HG03575 (cell line): ENCODE measurements at regions not wholly inside any gene's neighbourhood (a gene's known extent, or its start where the extent isn't known, plus 50 kb on each side); places are given as distances from the start of the nearest gene placed in this dataset.

Source experiments
- ATAC-seq: cut with Tn5 transposase; IDR thresholded peaks from one replicate; pipeline ENCODE4 v1.9.1; 2021; ENCODE audit not compliant: unreplicated experiment, insufficient number of reproducible peaks, low FRiP score; ENCODE audit errors: extremely low read depth

DNA sequence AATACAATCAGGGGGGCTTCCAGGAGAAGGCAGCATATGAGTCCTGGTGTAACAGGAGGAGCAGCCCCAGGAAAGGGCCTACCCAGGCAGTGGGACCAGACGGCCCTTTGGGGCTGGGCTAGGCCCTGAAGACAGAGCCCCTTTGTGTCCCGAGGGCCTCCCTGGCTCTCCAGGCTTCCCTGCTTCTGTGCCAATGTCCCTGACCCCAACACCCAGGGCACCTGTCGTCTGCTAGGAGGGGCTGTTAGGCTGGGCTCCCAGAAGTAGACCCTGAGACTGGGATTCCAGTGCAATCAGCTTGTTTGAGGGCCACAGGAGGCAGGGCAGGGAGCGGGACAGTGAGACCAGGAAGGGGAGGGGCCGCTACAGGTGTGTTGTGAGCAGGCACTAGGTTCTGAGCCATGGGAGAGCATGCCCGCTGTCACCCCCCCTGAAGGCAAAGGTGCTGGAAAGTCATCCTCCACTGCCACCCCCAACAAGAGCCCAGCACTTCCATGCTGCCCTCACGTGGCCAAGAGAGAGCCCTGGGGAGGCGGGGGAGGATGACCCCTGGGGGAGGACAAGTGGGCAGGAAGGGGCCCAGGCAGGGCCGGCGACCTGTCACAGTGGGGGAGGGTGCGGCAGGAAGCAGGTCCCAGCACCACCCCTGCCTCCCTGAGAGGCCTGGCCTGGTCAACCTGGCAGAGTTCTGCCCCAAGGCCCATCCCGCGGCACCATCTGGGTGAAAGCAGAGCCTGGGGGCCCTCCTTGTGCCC, 64.8 kb downstream of the ADRA2C start:
- ATAC-seq = no peak

DNA sequence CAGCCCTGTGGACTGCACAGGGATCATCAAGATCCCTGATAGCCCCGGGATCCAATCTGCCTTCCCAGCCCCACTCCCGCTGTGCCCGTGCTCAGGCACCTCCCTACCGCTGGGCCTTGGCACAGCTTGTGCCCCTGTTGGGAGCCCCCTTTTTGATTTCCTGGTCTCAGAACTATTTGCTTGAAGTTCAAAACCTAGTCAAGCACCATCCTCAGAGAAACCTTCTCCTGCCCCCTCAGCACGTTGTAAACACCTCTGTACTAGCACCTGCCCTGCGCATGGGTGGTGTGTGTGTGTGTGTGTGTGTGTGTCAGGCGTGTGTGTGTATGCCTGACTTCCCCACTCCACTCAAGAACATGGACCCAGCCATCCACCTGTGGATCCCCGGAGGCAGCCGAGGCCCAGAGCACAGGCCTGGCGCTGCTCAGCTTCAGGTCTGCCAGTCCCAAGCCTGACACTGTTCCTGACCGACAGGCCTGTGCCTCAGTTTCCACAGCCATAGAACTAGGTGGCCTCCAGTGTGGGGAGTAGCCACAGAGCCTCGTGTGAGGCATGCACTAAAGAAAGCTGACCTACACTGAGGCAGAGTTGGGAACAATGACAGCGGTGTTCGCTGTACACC, 65.5 kb downstream of the ADRA2C start:
- ATAC-seq = no peak

DNA sequence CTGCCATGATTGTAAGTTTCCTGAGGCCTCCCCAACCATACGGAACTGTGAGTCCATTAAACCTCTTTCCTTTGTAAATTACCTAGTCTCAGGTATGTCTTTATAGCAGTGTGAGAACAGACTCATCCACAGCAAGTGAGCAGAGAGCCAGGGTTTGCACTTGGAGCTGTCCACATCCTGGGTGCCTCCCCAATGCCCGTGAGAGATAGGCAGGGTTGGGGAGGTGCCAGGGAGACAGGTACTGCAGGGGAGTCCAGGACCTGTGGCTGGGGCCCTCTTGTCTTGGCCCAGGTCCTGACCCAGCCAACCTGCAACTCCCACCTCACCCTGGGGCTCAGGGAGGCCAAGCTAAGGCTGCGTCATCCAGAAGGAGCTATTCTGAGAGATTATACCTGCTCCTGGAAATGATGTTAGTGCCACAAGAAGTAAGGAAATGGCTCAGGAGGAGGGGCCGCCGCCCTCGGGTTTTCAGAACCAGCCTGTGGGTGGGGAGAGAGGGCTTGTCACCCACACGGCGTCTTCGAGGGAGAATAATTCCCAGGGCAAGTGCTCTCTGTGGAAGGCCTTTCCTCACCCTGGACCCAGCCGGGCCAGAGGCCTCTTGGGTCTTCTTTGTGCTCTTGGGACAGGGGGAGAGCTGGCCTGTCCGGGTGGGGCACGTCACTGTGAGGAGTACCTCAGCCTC, 66.5 kb downstream of the ADRA2C start:
- ATAC-seq = no peak

DNA sequence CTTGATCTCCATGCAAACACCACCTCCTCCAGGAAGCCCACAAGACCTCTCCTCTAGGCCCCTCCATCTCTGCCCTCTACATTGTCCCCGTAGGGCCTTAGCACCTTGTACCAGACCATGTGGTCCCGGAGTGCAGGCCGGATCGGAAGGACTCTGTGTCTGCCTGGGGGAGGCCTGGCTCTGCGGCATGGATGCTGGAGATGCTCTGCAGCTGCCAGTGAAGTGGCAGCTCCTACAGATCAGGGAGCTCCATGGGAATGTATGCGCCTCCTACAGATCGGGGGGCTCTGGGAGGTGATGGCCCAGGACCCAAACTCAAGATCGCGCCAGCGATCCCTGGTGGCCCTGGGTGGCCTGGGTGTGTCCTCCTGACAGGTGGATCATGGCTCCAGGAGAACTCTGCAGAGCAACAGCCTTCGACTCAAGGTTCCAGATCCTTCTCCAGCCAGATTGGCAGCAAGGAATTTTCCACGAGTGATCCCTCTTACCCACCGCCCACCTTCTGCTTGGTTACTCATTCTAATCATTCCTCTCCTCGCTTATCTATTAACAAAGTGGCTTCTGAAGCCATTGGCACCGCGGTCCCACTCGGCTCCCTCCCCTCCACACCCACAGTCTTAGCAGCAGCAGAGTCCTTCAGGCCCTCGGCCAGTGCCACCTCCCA, 67.3 kb downstream of the ADRA2C start:
- ATAC-seq = no peak

DNA sequence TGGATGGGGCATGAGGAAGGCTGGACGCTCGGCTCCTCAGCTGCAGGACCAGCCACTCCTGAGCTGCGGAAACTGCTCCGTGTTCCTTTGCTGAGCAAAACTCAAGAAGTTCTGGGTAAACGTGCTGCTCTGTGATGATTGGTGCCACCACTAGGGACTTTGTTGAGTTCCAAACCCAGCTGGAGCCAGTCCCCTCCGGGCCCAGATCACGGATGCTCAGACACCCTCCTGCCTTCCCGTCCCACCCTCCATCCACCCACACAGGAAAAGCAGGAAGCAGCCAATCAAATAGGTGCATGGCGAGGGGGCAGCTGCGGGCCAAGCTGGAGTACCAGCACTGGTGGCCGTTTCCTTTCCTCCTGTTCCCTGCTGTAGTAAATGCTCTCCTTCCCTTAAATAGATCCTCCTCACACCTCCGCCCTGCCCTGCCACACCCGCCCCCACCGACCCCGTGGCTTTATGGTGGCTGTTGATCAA, 68.0 kb downstream of the ADRA2C start:
- no peak for ATAC-seq

DNA sequence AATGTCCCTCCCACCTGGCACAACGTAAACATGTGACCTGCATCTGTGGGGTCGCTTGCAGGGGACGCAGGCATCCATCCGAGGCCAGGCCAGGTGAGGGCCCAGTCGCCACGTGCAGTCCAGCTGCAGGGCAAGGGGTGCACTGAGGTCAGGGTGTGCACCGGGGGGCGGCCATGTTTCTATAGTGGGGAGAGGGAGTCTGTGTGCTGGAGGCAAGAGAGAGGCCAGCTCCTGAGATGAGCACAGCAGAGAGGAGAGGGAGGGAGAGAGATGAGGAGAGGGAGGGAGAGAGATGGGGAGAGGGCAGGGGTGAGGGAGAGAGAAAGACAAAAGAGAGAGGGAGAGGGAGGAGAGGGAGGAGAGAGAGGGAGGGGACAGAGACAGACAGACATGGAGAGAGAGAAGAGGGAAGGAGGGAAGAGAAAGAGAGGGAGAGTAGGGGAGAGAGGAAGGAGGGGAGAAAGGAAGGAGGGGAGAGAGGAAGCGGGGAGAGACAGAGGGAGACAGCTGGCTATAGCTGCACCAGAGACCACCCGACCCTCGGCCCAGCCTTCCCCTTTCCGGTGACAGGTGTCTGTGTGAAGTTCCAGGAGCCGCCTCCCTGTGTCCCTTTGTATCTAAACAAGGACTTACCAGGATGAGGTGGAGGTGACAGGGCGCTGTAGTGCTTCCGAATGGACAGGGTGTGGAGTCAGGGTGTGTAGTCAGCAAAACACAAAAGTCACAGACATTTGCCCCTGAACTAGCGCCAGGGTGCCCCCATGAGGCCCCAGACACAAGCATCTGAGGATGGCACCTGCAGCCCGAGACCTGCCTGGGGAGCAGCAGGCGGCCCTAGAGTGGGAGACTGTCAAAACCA, 68.7 kb downstream of the ADRA2C start:
- ATAC-seq = no peak

DNA sequence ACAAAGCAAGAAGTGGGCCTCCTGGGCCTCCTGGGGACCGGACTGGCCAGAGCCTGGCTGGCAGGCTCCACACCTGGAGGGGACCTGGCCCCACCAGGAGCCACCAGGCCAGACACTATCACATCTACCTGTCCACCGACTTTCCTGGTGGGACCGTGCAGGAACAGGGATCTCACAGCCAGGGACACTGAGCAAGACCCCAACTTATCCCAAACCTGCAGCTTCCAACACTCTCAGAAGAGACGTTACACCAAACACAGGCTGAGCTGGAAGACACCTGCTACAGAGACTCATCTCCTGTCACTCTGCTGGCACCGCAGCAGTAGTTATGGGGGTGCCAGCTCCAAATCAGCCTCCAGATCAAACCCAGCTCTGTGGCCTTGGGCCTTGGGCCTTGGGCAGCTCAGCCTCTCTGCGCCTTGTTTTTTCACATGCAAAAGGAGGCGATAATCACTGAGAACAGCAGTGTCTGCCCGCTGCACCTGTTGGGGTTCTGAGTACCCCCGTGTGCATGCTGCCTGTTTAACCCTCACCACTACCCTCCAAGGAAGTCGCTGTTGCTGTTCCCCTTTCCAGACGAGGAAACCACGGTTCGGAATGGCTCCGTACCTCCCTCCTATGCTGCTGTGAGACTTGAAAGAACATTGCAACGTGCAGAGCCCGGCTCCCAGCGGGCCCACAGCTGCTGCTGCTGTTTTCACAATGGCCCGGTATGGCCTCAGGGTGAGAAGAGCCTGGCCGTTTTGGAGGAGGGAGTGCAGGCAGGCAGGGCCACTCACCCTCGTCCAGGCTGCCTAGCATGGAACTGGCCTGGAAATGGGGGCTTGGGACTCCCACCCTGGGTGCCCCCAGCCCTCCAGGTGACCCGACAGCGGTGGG, 69.6 kb downstream of the ADRA2C start:
- ATAC-seq = no peak

DNA sequence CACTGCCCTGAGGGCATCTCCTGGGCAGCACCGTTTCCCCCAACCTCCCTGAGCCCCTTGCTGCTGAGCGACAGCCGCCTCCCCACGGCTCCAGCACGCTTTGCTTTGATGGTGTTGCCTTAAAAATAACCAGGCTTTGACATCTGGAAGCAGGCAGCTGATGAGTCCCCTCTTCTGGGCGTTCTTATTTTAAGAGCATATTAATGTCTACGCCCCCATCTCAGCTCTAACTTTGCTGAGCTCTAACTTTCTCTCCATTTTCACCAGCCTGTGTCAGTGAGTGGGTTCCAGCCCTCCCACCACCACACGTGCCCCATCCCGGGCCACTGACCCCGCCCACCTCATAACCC, 70.2 kb downstream of the ADRA2C start:
- no peak for ATAC-seq

DNA sequence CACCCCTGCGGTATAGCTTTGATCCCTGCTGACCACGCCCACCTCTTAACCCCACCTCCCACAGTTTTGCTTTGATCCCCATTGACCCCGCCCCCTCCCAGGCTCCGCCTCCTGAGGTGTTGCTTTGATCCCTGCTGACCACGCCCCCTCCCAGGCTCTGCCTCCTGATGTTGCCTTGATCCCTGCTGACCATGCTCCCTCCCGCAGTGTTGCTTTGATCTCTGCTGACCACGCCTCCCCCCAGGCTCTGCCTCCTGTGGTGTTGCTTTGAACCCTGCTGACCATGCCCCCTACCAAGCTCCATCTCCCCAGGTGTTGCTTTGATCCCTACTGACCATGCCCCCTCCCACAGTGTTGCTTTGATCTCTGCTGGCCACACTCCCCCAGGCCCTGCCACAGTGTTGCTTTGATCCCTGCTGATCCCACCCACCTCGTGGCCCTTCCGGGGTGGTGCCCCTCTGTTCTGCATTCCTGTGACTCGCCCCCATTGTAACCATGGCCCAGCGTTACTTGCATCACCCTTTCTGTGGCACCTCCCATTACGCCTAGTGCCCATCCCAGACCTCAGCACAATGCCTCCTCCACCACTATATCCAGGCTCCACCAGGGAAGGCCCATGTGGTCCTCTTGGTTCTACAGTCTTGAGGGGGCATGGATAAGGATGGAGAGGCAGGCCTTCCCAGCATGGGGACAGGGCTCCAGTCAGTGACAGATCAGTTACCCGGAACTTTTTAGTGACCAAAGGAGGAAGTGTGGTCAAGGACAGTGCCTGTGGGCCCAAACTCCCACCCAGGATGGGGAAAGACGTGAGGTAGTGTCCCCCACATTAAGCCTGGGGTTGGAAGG, 70.8 kb downstream of the ADRA2C start:
- no peak for ATAC-seq

DNA sequence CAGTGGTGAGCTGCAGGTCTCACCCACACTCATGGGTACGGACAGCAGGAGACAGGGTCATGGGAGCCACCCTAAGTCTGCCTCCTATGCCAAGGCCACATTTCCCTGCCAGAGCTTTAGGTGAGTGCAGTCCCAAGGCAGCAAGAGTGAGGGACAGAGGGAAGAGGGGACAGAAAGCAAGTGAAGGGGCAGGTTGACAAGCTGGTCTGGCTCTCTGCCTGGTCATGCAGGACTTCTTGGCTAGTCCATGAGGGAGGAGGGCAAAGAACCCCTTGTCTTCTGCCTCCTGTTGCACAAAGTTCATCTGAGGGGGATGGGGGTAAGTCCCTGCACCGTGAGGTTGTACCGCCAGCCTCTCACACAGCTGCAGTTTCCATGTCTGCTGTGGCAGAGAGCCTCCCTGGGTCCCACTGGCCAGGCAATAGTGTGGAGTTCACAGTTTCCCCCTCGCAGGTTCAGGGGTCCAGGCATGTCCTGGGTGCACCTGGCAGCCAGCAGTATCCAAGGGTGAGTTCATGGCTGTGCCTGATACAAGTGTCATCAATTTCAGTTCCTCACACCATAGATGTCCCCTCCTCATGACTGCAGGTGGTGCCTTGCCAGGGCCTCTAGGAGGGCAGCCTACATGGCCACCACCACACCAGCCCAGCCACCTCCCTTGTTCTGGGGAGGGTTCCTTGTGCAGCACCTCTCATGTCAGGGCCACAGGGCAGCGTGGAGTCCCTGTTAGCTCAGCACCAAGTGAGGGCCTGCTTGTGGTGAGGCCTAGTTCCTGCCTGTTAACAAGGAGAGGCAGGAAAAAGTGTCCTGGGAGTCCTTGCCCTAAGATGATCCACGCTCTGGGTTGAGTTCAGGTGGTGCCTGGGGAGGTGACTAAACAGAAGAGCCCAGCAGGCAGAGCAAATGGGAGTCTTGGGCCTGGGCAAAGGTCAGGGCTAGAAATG, 72.5 kb downstream of the ADRA2C start:
- no peak for ATAC-seq

DNA sequence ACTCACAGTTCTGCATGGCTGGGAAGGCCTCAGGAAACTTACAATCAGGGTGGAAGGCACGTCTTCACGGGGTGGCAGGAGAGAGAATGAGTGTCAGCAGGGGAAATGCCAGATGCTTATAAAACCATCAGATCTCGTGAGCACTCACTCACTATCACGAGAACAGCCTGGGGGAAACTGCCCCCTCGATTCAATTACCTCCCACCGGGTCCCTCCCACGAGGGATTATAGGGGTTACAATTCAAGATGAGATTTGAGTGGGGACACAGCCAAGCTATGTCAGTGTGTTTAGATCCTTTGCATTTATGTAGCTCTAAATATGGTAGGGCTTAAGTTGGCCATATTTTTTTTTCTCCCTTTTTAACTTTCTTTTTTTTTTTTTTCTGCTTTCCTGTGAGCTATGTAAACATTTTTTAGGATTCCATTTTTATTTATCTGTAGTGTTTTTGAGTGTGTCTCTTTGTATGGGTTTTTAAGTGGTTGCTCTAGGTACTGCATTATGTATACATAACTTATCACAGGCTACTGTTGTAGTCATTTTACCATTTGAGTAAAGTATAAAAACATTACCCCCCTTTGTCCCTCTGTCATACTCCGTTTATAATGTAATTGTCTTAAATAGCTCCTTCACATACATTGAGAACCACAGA, 79.0 kb downstream of the ADRA2C start:
- ATAC-seq = no peak

DNA sequence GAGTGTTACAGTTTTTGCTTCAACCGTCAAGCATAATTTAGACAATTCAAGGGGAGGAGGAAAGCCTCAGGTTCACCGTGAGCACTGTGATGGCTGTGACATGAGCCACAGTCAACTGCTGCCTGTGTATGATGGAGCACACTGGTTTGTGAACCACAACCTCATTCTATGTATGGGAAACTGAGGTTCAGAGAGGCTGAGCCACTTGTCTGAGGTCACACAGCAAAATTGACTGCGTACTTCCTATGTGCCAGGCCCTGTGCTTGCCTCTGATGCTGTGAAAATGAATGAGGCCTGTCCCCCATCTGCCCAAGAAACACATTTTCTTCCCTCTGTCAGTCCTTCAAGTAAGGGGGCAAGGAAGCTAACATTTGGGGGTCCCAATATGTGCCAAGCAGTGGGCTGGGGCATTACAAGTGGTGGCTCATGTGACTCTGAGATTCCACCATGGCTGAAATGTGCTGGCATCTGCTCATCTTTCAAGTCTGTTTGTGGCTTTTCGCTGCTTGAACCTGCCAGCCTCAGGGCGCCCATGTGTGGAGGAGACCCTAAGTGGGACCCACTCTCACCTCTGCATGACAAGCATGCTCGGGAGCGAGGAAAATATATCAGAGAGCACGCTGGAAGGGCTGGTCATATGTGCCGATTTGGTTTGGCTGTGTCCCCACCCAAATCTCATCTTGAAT, 79.7 kb downstream of the ADRA2C start:
- no peak for ATAC-seq

DNA sequence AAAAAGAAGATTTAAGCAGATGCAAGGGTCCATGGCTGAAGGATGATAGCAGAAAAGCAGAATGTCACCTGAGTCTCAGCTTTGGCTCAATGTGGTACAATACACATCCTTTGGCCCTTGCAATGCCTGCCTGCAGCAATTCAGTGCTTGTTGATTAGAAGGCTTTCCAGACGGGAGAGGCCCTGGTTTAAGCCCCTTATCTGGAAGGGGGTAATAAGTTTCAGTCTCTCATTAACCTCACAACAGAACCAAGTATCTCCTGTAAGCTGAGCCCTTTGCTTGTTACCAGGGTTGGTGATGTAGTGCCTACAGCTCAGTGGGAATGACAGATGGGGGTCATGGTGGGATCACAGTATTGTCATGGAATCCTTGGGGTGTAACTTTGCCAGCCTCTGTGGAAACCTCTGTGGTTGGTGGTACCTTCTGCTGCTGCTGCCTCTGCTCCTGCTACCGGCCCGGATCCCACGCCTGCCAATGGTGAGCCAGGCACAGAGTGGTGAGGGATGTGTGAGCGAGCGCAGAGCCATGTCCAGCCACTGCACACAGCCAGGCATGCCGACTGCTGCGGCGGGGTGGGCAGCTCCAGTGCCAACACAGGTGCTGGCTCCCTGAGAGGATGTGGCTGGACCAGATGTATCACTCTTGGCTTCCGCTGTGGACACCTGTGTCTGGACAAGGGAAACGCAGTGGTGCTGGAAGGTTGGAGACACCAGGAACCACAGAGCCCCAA, 81.2 kb downstream of the ADRA2C start:
- ATAC-seq = no peak

DNA sequence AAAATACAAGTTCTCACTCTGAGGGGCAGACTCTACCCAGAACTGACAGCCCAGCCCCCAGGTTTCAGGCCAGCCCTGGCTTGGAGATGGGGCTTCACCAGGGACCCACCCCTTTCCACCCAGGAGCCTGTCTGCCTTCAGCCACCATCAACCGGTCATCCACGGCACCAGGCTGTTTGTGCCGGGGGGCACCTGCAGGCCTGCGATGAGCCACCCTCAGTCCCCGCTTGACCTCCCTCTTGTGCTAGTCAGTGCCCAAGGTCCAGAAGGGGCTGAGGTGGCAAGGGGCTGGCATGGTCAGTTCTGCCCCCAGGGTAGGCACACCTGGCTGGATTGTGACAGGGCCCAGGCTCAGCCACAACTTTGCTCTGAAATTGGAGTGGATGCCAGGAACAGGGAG, 82.1 kb downstream of the ADRA2C start:
- ATAC-seq = no peak

DNA sequence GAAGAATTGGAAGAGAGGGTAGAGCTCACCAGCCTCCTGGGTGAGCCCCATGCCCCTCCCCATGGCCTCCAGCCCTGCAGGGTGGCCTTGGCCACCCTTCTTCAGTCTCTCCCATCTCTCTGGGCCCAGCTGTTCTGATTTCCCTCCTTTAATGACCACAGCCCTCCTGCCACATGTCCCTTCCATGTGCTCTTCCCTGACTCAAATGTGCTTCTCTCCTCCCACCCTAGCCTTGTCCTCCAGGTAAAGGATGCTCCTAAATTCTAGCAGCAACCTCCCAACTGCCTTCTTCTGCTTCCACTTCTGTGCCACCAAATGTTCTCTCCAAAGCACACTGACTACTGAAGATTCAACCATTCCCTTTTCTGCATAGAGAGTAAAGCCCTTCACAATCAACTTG, 83.0 kb downstream of the ADRA2C start:
- no peak for ATAC-seq
